ENCODE measurements at regions not wholly inside any gene's neighbourhood (a gene's known extent, or its start where the extent isn't known, plus 50 kb on each side); places are given as distances from the start of the nearest gene placed in this dataset.
"Not testable (repeated sequence)": the region's sequence is repeated elsewhere in the genome, so short reads cannot be mapped to it uniquely, and the experiment has no call there.

- no peak for DNase-seq
Observed at GRCh38 chr3:73228959-73229358, 167.5 kb downstream of the EBLN2 start.

GRCh38 chr3:73234354-73235014 lies 173.0 kb downstream of the EBLN2 start:
- DNase-seq = no peak

- DNase-seq = peak; percentile 63
Observed at GRCh38 chr3:73235768-73236167, 174.3 kb downstream of the EBLN2 start.

GRCh38 chr3:73236867-73237266 lies 175.4 kb downstream of the EBLN2 start:
- DNase-seq = no peak

GRCh38 chr3:73243740-73244139 lies 182.3 kb downstream of the EBLN2 start:
- no peak for DNase-seq

GRCh38 chr3:73245459-73245858 lies 184.0 kb downstream of the EBLN2 start:
- no peak for DNase-seq

GRCh38 chr3:73249047-73249446 lies 187.6 kb downstream of the EBLN2 start:
- no peak for DNase-seq

GRCh38 chr3:73254062-73254461 lies 192.6 kb downstream of the EBLN2 start:
- DNase-seq = no peak

- DNase-seq = no peak
Observed at GRCh38 chr3:73255609-73256029, 194.2 kb downstream of the EBLN2 start.

- DNase-seq = no peak
Observed at GRCh38 chr3:73257186-73257585, 195.7 kb downstream of the EBLN2 start.

GRCh38 chr3:73258057-73258456 lies 196.6 kb downstream of the EBLN2 start:
- DNase-seq = no peak

- DNase-seq = no peak
Observed at GRCh38 chr3:73259291-73259690, 197.8 kb downstream of the EBLN2 start.

- DNase-seq = peak; percentile 39
Observed at GRCh38 chr3:73259856-73260255, 198.4 kb downstream of the EBLN2 start.

- not testable (repeated sequence) for DNase-seq
Observed at GRCh38 chr3:73266558-73266957, 205.1 kb downstream of the EBLN2 start.

- DNase-seq = not testable (repeated sequence)
Observed at GRCh38 chr3:73269126-73269525, 207.7 kb downstream of the EBLN2 start.

GRCh38 chr3:73270839-73271483 lies 209.5 kb downstream of the EBLN2 start:
- peak; percentile 39 for DNase-seq

GRCh38 chr3:73273341-73273740 lies 211.9 kb downstream of the EBLN2 start:
- DNase-seq = no peak

- peak; percentile 65 for DNase-seq
Observed at GRCh38 chr3:73280746-73281145, 219.3 kb downstream of the EBLN2 start.

GRCh38 chr3:73284472-73284871 lies 223.0 kb downstream of the EBLN2 start:
- no peak for DNase-seq

- no peak for DNase-seq
Observed at GRCh38 chr3:73291541-73291940, 230.1 kb downstream of the EBLN2 start.

GRCh38 chr3:73292220-73292619 lies 230.8 kb downstream of the EBLN2 start:
- DNase-seq = peak; percentile 46

GRCh38 chr3:73294537-73294936 lies 233.1 kb downstream of the EBLN2 start:
- DNase-seq = no peak

GRCh38 chr3:73295876-73296635 lies 234.6 kb downstream of the EBLN2 start:
- no peak for DNase-seq

All from tongue (tissue), 1 donor.